ENCODE measurements at regions not wholly inside any gene's neighbourhood (a gene's known extent, or its start where the extent isn't known, plus 50 kb on each side); places are given as distances from the start of the nearest gene placed in this dataset.

DNA sequence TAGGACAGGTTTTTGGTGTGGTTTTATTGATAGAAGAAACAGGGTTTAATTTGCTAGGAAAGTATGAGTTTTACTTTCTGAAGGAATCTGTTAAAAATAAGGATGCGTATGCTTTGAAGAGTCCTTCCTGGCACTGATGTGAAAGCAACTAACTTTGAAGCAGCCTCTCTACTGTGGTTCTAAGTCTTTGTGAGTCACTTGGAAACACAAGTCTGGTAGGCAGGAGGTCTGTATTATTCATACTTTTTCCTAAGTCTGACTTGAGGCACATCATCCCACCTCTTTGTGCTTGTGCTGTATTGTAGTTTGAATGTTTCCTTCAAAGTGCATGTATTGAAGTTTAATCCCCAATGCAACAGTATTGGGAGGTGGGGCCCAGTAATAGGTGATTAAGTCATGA lies 129.0 kb downstream of the TAF11L14 start:
- no peak for DNase-seq

DNA sequence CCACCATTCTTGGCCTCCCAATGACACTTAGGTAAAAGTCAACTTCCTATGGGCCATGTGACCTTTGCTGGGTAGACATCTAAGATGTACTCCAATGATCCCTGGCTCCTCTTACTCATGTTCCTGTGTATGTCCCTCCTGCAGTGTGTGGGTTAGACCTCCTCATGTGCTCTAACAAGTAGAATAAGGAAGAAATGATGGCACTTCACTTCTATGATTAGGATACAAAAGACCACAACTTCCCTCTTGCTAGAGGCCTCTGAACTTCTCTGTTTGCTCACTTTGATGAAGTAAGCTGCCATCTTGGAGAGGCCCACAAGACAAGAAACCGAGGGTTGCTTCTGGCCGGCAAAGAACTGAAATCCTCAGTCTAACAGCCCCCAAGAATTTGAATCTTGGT lies 131.8 kb downstream of the TAF11L14 start:
- no peak for DNase-seq

DNA sequence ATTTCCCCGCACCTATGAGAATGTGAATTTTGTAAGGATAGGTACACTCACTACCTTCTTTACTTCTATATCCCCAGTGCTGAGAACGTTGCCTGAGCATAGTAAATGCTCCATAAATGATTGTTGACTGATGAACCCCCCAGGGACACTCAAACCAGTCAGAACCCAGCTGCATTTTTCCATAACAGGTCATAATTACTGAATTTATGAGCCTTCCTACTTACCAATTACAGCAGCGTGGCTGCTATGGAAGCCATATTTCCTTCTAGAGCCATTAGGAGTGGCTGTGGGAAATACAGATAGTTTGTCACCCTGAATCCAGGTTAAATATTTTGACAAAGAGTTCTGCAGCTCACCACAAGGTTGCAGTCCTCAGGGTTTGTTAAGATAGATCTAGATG lies 135.0 kb downstream of the TAF11L14 start:
- no peak for DNase-seq

DNA sequence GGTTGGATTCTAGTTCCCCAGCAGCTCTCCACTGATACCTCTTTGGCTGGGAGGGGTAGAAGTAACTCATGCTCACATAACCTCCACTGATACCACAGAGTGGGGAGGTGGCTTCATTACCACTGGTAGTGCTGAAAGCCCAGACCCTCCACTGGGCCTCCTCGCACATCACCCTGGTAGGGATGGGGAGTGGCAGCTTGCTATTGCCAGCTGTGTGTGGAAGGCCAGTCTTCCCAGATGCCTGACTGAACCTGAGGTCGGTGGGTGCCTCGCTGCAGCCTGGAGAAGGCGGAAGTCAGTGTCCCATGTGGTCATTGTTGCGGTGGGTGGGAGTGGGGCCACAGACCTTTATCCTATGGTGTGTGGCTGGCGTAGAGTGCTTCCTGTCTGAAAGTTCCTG lies 138.0 kb downstream of the TAF11L14 start:
- no peak for DNase-seq

DNA sequence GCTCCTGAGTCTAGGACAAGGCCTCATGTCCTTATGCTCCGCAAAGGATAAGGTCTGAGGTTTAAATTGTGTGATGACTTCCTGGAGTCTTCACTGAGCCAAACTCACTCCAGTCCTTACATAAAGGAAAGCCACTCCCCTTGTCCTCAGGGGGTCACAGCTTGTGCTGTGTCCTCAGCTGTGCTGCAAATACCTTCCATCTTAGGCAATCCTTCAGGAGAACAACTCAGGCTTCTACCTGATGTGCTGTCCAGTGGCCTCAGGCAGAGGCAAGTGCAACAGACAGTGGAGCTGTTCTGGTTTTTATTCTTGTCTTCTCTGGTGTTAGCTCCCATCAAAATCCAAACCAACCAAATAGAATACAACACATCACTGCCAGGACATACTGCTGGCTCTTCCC lies 151.5 kb downstream of the TAF11L14 start:
- no peak for DNase-seq

DNA sequence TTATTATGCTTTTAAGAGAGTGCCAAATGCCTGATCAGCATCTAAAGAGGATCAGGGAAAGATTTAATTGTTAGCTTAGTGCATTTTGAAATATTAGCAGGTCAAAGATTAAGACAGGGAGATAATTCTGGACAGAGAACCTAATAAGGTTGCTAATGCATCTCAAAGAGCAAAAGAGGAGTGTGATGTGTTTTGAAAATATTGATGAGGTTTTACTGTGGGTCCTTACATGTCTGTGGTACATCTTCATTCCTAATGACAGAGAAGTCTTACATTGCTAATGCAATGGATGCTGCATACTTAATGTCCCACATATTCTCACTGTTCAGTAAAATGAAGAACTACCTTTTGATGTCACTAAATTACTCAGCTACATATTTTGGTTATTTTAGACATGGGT lies 154.1 kb downstream of the TAF11L14 start:
- no peak for DNase-seq

DNA sequence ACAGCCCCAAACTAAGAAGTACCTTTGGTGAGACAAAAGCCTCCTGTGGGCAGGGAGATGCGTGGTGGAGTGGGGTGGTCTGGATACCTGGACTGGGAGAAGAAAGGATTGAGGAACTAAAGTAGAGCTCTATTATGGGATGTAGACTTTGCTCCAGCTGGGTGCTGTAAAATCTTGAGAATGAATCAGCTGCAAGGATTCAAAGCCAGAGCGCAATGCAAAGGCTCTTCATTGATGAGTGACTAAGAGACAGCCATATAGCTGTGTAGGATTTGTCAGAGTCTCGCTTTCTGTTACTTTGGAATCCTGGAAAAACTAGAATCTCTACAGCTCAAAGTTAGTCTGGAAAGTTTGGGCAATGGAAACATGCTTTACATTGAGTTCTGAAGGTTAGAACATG lies 159.9 kb downstream of the TAF11L14 start:
- DNase-seq, result no peak

DNA sequence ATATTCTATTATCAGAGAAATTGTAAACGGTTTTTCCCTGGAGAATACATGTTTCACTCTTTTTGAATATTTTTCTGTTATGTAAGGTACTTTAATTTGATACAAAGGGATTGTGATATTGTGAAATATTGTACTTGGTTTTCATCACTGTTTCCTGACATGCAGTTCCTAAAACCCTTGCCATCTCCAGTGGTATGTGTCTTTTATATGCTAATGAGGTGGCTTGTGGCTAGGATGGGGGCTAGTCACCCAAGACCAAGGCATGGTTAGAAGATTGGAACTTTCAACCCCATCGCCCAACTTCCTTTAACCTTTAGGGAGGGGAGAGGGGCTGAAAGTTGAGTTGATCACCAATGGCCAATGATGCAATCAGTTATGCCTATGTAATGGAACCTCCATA lies 160.6 kb downstream of the TAF11L14 start:
- DNase-seq, result no peak

DNA sequence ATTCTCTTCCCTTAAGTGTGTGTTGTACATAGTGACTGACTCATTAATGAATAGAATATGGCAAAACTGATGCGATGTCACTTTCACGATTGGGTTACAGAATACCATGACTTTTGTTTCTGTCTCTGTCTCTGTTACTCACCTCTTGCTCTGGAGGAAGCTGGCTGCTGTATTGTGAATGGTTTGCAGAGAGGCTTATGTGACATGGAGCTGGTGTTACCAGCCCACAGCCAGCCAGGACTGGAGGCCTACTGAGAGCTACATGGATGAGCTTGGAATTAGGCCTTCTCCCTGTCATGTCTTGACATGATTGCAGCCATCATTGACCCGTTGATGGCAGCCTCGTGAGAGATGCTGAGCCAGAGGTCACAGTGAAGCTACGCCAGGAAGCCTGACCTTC lies 161.9 kb downstream of the TAF11L14 start:
- DNase-seq, result no peak

DNA sequence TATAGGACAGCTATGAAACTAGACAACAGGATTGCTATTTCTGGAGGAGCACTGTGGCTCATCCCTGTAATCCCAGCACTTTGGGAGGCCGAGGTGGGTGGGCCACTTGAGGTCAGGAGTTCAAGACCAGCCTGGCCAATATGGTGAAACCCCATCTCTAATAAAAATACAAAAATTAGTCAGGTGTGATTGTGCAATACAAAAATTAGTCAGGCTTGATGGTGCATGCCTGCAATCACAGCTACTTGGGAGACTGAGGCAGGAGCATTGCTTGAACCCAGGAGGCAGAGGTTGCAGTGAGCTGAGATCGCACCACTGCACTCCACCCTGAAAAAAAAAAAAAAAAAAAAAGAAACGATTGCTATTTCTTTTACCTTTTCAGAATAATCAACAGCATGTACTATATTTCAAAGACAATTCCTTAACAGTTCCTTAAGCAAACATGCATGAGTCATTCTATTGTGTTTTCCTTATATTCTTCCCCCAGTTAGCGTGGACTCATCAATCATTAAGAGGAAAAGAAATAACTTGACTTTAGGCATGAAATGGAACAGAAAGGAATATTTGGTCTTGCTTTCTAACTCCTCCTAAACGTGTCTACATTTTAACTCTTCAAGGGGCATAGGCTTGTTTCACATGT lies 162.6 kb downstream of the TAF11L14 start:
- DNase-seq, result no peak

DNA sequence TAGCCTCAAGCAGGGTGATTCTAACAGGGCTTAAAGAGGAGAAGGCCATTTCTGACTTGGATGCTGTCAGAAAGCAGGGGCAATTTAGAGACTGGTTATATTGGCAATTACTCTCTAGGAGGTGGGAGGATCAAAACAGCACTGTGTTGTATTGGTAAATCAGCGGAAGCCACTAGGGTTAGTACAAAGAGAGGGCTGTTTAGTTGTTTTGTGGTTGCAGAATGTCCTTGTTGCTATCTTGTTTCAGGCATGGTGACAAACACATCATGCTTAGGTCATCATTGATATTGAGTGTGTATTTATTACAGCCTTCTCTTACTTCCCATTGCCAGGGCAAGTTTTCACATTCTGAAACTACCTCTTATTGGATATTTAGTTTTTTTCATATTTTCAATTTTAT lies 165.3 kb downstream of the TAF11L14 start:
- DNase-seq, result no peak

DNA sequence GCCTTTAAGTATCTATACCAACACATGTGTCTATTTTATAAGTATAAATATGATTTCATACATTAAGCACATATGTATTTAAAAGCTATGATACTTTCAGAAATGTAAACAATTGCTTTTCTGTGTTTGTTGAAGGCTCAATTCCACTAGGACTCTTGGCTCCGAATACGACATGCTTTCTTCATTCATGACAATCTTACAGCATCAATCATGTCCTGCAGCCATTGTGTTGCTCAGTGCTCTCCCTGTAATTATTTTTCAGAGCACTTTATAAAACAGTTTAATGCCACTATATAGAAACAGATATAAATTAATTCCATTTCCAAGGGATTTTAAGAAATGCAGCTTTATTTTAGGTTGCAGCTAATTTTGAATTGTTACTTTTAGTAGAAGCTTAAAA lies 167.3 kb downstream of the TAF11L14 start:
- no peak for DNase-seq

DNA sequence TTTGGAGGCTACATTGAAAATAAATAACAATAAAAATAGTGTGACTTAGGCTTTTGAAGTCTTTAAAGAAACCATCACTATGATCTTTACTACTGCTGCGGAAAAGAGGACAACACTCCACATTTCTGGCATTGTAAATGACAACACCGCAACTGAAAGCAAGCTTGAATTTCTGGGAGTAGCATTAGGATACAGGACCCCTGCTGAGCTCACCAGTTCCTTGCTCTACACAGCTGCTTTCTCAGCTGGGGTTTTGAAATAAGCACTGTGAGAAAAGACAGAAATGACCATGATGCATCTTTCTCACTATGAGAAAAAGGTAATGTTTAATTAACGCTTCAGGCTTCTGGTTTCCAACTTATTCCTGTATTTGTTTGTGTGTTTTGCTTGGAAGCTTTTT lies 168.0 kb downstream of the TAF11L14 start:
- no peak for DNase-seq

DNA sequence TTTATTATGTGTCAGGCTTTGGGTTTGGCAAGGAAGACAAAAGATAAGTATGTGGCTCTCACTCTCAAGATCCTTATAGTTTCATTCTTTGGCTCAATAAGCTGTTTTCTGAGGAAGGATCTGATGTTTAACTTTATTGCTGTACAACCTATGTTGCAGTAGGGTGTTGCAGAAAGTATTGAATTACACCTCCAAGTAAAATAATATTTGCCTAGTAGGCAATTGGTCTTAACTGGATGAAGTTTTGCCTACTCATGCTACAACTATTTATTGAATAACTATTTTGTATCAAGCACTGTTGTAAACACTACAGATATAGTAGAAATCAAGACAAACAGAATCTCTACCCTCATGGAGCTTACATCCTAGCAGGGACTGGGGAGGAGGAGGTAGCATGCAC lies 169.7 kb downstream of the TAF11L14 start:
- no peak for DNase-seq

DNA sequence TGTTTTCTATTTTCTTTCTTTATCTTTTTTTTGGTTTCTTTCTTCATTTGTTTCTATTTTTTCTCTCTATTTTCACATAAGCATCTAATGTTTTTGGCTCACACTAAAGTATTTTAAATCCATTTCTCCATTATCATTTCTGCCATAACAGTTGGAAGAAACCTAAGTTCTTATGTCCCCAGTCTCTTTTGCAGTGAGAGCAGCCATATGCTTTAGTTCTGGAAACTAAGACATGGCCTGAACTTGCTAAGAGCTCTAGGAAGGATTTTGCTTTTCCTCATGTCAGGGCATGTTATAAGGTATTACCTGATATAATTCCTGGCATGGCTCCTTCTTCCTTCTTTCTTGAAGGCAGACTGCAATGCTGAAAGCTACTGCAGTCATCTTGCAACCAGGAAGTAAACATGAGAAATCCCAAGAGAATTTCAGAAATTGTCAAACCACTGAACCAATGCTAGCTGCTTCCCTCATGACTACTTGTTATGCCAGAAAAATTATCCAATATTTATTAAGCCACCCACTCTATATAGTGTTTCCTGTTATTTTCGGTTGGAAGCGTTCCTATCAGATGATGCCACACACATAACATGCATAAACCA lies 171.1 kb downstream of the TAF11L14 start:
- DNase-seq, result no peak

DNA sequence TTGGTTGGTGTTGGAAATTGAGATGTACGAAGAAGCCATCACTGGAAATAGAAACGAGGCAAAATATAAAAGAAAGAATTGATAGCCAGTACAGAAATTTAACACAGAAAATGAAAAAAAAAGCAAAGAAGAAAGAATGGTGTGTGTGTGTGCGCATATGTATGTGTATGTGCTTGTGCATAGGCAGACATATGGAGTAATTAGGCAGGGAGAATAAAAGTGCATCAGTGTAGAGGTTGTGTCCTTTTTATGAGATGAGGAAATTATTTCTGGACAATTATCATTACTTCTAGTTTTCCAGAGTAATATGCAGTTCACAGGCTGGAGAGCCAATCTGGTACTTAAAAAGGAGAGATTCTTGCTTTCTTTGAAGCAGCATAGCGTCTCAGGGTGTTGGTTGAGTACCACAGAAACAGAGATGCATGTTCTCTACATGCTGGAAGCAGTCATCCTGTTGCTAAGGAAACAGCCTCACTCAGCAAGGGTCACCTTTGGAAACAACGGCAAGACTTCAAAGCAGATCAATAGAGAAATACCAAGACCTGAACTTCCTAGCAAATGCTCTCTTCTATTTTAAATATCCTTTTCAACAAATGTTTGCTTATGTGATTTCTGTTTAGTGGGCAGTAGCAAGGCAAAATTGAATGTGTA lies 172.7 kb downstream of the TAF11L14 start:
- DNase-seq, result no peak

DNA sequence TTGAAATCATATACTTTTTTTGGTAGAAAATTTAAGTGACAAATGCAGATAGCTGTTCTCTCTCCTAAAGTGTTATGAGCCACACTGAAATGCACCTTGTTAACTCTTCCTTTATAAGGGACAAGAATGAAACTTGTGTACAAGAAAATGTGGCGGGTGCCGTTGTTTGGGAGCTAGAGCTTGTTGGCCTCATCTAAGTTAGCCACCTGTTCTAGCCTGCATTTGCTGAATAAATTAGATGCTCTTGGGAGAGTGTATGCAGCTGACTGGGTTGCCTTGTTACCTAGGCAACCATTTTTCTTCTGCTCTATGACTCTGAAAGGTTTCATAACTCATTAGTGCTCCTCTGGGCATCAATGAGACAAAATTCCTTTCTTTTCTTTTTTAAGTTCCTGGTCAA lies 174.3 kb downstream of the TAF11L14 start:
- no peak for DNase-seq

DNA sequence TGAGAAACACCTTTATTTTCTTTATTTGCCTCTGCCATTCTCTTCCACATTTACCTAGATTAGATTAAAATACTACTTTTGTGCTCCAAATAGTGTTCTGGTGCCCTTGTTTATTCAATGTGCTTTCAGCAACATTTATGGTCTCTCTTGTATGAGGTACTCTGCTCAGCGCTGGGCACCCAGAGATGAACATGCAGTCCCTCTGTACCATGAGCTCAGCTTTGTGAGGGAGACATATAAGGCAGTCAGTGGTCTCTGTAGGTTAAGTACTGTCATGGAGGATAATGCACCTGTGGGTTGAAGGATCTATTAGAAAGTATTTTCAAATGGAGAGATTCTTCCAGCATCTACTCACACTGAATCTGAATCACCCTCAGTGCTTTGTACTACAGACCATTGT lies 176.5 kb downstream of the TAF11L14 start:
- DNase-seq, result no peak

DNA sequence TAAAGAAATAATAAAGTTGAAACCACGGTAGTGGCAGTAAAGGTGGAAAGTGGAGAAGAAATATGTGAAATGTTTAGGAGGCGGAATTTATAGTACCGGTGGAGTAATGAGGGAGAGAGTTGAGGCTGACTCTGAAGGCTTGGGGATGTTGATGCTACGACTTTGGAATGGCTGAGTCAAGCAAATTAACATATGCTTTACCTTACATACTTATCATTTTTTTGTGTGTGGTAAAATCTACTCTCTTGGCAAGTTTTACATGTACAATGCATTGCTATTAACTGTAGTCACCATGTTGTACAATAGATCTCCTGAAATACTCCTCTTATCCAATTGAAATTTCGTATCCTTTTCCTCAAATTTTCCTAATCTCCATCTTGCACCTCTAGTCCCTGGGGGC lies 179.0 kb downstream of the TAF11L14 start:
- no peak for DNase-seq

DNA sequence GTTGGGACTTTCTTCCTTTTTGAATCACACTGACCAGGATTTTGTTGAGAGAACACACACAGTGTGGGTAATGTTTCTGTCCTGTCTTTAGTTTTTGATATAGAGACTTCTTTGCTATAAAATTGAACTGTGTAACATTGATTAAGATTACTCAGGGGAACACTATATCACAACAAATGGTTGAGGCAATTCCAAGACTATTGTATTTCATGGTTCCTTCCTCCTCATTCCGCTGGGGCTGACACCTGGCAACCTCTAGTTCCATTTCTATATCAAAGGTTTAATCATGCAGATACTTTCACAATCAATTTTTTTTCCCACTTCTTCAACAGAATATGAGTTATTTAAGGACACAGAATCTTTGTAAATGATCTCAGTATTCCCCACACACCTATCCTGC lies 182.2 kb downstream of the TAF11L14 start:
- DNase-seq, result no peak

DNA sequence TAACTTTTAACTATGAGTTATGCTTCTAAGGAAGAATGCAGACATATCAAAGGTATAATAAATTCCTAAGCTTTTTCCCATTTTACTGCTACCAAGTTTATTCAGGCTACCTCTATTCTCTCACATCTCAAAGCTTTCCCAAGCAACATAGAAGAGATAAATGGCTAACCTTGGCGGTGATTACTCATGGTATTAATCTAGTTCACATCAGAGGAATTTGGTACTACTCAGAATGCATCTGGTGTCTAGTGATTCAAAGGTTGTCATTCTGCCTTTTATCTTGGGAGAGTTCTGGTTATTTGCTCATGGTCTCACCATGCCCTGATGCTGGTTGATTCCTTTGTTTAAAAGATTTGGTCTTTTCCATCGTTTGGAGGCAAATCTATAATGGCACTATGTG lies 182.7 kb downstream of the TAF11L14 start:
- no peak for DNase-seq

DNA sequence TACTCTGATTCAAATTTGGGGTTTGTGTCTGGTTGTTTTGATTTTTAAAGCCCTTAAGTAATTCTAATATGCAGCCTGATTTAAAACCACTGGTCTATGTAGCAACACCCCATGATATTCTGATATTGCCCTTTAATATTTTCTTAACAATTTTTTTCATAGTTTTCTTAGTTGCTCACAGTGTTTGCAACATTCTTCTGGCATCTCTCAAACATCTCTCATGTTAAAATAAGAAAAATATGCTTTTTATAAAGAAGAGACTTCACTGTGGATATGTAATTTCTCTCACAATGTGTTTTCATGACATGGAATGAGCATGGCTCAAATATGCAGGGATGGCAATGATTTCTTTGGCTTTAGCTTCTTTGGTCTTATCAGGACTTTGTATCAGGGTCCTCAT lies 183.7 kb downstream of the TAF11L14 start:
- no peak for DNase-seq

DNA sequence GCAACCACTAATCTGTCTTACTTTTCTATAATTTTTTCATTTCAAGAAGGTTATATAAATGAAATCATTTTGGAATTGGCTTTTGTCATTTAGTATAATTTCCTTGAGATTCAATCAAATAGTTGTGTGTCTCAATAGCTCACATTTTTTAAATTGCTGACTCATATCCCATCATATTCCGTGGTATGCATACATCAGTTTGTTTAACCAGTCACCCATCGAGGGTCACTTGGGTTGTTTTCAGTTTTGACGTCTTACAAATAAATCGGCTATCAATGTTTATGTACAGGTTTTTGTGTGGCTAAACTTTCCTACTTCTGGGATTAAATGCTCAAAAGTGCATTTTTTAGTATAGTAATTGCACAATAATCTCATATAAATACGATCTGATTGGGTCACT lies 185.5 kb downstream of the TAF11L14 start:
- DNase-seq, result no peak

DNA sequence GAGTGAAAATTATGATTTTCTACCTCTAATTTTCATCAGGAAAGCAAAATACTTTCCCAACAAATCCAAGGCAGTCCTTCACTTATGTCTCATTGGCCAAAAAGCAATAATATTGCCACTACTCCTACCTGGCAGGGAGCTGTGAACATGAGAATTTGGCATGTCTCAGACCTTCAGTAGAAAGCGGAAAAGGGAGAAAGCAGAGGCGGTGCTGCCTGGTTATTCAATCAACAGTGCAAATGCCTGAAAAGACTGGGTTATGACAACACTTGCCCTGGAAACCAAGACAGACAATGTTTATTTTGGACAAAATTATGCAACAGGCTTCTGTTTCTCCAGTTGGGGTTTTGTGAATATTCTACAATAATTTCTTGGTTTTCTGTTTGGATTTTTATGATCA lies 194.4 kb downstream of the TAF11L14 start:
- DNase-seq, result no peak

DNA sequence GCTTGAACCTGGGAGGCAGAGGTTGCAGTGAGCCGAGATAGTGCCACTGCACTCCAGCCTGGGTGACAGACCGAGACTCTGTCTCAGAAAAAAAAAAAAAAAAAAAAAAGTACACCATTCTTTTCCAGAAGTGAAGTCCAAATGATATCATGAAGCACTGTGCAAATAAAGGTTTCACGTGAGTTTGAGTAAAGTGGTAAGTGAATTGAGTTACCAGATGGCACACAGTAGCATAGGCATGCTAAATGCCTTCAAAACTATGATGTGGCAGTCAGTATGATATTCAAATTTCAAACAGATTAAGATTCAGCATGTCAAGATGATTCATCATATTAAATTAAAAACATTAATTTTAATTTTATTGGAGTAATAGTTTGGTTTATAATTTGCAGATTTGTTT lies 195.2 kb downstream of the TAF11L14 start:
- no peak for DNase-seq
